Colon (tissue), 2 donors: ENCODE measurements at regions not wholly inside any gene's neighbourhood (a gene's known extent, or its start where the extent isn't known, plus 50 kb on each side); places are given as distances from the start of the nearest gene placed in this dataset.

ENCODE experiments used
- FAIRE-seq: peaks from 2 replicates; lab custom pipeline; 2012; peaks lifted over from hg19 to GRCh38; lab: Jason Lieb, UNC
- donor health status: control.
- donor health status: control.

- no peak for FAIRE-seq
Observed at GRCh38 chr2:6211236-6211635, 519.1 kb downstream of the SOX11 start.

- no peak for FAIRE-seq
Observed at GRCh38 chr2:6212491-6212890, 520.3 kb downstream of the SOX11 start.

DNA sequence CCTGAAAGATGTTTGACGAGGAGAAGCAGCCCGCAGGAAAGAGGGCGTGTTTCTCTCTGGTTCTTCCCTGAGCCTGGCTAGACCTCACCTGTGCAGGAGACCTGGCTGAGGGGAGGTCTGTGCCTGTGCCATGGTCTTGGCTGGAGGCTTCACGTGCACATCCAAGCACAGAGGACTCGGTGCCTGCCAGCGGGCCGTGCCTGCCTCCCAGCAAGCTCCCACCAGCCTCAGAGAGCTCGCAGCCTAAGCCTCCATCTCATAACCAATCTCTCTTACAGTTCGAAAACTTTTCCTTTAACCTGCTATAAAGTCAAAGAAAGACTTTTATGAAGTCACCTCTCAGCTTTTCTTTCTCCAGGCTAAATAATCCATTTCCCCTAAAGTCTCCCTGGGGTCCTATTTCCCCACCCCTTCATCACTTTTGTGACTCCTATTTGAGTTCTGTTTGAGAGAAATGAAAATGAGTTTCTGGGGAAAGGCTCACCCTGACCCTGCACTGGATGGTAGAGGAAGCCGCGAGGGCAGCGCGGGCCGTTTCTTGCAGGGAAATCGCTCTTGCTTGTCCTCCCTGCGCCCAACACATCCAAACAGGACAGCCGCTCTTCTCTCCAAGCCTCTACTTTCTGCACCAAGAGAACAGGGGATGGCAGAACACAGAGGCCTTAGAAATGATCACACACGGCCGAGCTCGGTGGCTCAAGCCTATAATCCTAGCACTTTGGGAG, 521.0 kb downstream of the SOX11 start:
- no peak for FAIRE-seq

GRCh38 chr2:6214471-6214870, 522.3 kb downstream of the SOX11 start:
- FAIRE-seq, result no peak

DNA sequence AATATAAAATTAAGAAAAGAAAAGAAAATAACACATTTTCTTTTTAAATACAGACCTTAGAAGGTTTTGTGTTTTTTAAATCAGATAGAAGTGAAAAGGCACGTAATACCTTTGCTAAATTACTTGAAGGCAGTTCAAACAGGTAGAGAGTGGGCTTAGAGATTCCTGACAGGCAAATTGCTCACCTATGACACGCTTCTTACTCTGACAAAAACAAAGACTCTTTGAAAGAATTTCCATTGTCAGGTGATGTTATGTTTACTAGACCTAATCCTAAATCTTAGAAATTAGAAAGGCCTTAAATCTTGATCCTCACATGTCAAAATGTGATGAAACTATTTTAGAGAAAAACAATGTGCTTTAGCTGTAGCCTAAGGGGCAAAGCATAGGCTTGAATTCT, 522.9 kb downstream of the SOX11 start:
- FAIRE-seq, result no peak

GRCh38 chr2:6216234-6216633, 524.0 kb downstream of the SOX11 start:
- FAIRE-seq, result no peak

DNA sequence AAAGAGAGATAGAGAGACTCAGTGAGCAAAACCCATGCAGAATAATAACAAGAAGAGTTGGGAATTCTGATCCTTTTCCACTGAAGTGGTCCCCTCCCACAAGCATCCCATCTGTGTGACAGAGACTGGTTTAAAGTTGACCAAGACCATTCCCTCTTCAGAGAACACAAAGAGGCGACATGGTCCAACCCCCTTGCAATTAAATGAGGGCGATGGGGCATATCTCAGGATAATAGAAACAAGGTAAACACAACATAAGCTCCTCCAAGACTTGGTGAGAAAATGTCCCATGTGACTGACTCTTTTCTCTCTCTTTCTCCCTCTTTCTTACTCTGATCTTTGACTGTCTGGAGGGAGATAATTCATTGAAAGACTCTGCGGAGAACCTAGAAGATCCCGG, 526.7 kb downstream of the SOX11 start:
- FAIRE-seq, result no peak

DNA sequence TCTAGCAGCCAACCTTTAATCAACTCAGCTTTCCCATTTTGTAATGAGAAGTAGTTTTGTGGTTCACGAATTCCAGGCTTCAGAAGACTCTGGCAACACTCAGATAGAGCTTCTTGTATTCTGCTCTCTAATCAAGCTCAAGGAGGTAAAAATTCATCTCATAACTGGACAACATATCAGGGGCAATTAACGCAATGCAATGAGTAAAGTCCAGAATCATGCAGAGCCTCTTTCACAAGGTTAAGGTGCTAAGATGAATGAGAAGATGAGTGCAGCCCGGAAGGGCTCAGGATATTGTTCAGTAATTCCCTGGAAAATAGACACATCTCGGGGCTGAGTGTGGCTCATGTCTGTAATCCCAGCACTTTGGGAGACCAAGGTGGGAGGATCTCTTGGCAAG, 527.7 kb downstream of the SOX11 start:
- no peak for FAIRE-seq

DNA sequence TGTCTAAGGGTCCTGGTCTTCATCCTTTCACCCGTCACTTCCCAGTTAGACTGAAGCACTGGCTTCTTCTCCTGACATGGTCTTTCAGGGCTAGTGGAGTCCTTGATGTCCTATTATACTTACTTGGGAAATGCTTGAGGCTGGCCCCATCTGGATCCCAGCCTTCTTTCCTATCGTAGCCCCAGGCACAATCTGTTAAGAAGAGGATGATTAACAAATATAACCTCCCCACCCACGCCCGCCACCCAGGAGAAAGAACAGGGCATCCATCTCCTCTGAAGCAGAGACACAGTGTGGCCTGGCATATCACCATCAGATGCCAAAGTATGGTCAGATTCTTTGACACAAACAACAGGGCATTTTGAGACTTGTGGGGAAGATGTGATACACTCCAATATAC, 530.1 kb downstream of the SOX11 start:
- no peak for FAIRE-seq

DNA sequence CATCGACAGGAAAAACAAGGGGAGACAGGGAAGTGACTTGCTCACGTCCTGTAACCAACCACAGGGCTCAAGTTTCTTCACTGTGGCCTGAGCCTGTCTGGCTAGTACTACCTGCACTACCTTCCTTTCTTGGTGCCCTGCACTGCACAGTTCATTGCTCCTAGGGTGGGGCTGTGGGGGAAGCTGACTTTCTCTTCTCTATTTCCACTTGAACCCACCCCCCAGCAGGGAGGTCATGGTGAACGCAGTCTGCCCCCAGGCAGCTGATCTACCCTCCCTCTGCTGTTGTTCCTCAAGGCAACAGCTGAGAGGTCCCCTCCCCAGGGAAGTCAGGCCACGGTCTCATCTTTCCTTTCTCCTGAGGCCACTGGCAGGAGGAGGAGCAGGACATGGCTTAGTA, 532.1 kb downstream of the SOX11 start:
- no peak for FAIRE-seq

GRCh38 chr2:6228251-6228650, 536.1 kb downstream of the SOX11 start:
- FAIRE-seq, result no peak

DNA sequence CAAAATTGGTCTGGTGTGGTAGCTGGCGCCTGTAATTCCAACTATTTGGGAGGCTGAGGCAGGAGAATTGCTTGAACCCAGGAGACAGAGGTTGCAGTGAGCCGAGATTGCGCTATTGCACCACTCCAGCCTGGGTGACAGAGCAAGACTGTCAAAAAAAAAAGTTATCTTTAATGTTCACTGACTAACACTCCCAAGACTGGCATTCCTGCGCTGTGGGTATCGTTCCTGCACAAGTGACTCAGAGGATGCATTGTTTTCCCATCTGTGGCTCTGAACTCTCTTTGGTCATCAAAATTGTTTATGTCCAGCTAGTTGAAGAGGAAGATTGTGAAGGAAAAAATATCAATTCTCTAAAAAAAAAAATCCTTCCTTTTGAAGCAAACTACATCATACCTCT, 539.0 kb downstream of the SOX11 start:
- FAIRE-seq, result no peak

- no peak for FAIRE-seq
Observed at GRCh38 chr2:6233993-6234392, 541.8 kb downstream of the SOX11 start.

- FAIRE-seq, result no peak
Observed at GRCh38 chr2:6234702-6235101, 542.5 kb downstream of the SOX11 start.

- FAIRE-seq, result no peak
Observed at GRCh38 chr2:6236317-6236716, 544.1 kb downstream of the SOX11 start.

- FAIRE-seq, result no peak
Observed at GRCh38 chr2:6237039-6237660, 545.0 kb downstream of the SOX11 start.

- no peak for FAIRE-seq
Observed at GRCh38 chr2:6249557-6249956, 557.4 kb downstream of the SOX11 start.

GRCh38 chr2:6254441-6254840, 562.3 kb downstream of the SOX11 start:
- no peak for FAIRE-seq

DNA sequence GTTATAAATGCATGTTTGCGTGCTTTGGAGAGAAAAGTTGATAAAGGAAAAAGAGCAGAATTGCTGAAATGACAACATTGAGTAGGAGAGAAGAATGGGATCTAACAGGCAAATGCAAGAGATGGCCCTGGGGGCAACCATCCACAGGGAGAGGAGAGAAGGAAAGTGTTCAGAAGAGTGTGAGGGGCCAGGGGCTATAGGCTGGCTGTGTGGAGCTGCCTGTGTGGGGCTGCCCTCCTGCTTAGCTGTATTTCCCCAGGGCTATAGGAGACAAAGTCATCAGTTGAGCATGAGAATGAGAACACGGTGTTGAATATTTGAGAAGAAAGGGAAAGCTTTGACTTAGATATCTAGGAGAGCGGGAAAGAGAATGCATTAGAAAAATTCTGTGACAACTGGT, 572.0 kb downstream of the SOX11 start:
- no peak for FAIRE-seq

DNA sequence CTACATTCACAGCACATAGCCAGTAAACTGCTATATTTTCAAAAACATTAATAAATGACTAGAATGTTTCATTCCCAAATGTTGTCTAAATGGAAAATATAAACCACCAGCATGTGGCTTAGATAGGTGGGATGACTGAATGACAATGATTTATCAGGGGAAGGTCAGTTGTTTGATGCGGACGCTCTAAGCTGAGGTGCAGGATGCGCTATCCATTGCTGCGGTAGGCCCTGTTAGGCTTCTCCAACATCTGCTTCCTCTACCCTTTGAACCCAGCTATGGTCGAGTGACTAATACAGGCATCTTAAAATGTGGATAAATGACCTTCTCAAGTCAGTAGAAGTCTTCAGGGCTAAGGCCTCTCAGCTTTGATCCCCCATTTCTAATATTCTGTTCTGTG, 584.2 kb downstream of the CMPK2 start:
- FAIRE-seq, result no peak

DNA sequence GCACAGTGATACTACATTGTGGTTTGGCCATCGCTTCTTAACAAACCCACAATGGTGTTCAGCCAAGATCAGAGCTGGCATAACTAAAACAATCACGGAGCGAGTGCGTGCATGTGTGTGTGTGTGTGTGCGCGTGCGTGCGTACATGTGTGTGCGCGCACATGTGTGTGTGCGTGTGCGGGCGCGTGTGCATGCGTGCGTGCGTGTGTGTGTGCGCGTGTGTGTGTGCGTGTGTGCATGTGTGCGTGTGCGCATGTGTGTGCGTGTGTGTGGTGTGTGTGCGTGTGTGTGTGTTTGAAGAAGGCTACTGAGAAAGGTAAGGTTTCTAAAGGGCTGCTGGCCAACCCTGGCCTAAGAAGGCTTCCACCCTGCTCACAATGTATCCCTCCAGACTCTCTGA, 582.4 kb downstream of the CMPK2 start:
- no peak for FAIRE-seq

DNA sequence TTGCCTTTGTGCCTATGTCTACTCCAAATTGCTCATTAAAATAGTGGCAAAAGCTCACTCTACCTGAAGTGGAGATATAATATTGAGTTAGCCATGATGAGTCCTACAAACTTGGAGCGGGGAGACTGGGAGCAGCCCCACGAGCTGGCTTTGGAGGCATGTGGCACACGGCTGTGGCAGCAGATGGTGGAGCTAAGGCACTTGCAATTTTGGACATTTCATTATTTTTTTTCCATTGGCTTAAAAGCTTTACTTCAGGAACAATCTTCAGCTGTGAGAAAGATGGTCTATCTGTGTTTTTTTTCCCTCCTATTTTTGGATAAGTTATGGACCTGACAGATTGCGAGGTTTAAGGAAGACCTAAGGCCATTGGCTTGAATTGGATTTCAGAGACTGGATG, 578.3 kb downstream of the CMPK2 start:
- FAIRE-seq, result no peak

DNA sequence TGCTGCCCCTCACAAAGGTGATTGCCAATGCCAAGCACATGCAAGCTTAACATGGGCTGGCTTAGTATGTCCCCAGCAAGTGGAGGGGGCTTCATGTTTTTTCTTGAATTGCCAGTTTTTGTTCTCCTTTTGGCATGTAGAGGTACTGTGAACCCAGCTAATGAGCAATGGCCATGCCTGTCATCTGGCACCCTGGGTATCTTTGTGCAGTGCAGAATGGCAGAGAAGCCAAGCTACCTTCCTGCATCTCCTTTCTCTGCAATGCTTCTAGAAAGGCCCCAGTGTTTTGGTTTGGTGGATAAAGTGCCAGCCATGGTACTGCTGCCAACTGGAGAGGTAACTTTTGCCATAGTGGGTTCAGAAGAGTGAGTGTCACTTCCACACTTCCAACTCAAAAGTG, 576.9 kb downstream of the CMPK2 start:
- no peak for FAIRE-seq
